Stomach (tissue), 8 donors: ENCODE measurements at regions not wholly inside any gene's neighbourhood (a gene's known extent, or its start where the extent isn't known, plus 50 kb on each side); places are given as distances from the start of the nearest gene placed in this dataset.

Source experiments
- DNase-seq, 2 donors: peaks; one replicate each; pipeline versions ENCODE4 v3.0.0 to v3.0.0-alpha.2; 2013 to 2019
- H3K27ac ChIP-seq, 5 donors: fragments of 200-600 bp in 4 of 5; sonication (generic) in 4 of 5; one replicate each; pipeline ENCODE4 v1.5.1; 2013 to 2019; ENCODE audit warnings: mild to moderate bottlenecking in 1 of 5, moderate library complexity in 1 of 5
- H3K27me3 ChIP-seq, 3 donors: fragments of 200-600 bp; sonication (generic); one replicate each; pipeline ENCODE4 v1.5.1; 2017 to 2019; ENCODE audit warnings: mixed run types in 1 of 3
- H3K36me3 ChIP-seq, 4 donors: fragments of 200-600 bp; sonication (generic); 1 replicate in 3 of 4; 2 replicates in 1 of 4; pipeline ENCODE4 v1.5.1; 2016 to 2019
- H3K4me1 ChIP-seq, 4 donors: fragments of 200-600 bp; sonication (generic); one replicate each; pipeline ENCODE4 v1.5.1; 2016 to 2019
- H3K4me3 ChIP-seq, 4 donors: fragments of 200-600 bp; sonication (generic) in 3 of 4; one replicate each; pipeline ENCODE4 v1.5.1; 2016 to 2019; ENCODE audit warnings: mild to moderate bottlenecking in 1 of 4
- H3K9me3 ChIP-seq, 4 donors: fragments of 200-600 bp; sonication (generic); one replicate each; pipeline ENCODE4 v1.5.1; 2016 to 2019
- EP300 ChIP-seq: sonication (generic); formaldehyde crosslinking; IDR thresholded peaks from one replicate; pipeline ENCODE4 v1.6.1; 2017; ENCODE audit warnings: antibody characterized with exemption
- POLR2A ChIP-seq, 4 donors: fragments of 450-650 bp; IDR thresholded peaks; one replicate each; pipeline ENCODE4 v1.6.1; 2016; ENCODE audit warnings: antibody characterized with exemption in 4 of 4, control low read depth in 2 of 4, mild to moderate bottlenecking in 1 of 4, moderate library complexity in 1 of 4
- POLR2AphosphoS5 ChIP-seq, 3 donors: sonication (generic); formaldehyde crosslinking; IDR thresholded peaks; one replicate each; pipeline ENCODE4 v1.6.1; 2016; ENCODE audit warnings: antibody characterized with exemption in 3 of 3
- WGBS, 5 donors: extraction: QIAGEN DNeasy Blood & Tissue Kit in 3 of 5; methylation state at CpG; one replicate each; pipeline versions ENCODE4 v1.1.5 to v1.1.7; 2013 to 2018; 5-methylcytosine and 5-hydroxymethylcytosine counted together
- intact Hi-C: fragments of 100-400 bp; cut with DNase I; formaldehyde crosslinking; loops from one replicate; pipeline ENCODE4 v1.15.1; 2023; ENCODE audit warnings: low total_unique reads
- TF ChIP-seq, protein P1 (sequence below), 7 experiments: fragments of 450-650 bp in 4 of 7; fragments of 200-600 bp in 3 of 7; sonication (generic) in 3 of 7; IDR thresholded peaks; one replicate each; pipeline ENCODE4 v1.5.1; 2016 to 2019; ENCODE audit warnings: antibody characterized with exemption in 7 of 7, control low read depth in 2 of 7, mild to moderate bottlenecking in 1 of 7
- donor health status: healthy with polysubstance abuse.
- donor health status: Bipolar disorder and iron deficiency.
- donor health status: healthy.

- Histone ChIP-seq H3K9me3 (no peaks in the 10 kb centered on the region), H3K4me3 (no peak overlapping the region), H3K4me1 (no peaks in the 10 kb centered on the region), H3K27ac (no peak overlapping the region), H3K36me3 (no peaks in the 10 kb centered on the region), H3K27me3 (peaks cover 0 to 14% (median 0%) of the 10 kb centered on the region in 3 donors)
- TF ChIP-seq POLR2AphosphoS5 (IDR thresholded peaks at IDR 0.05): no peak
- TF ChIP-seq, protein P1, sequence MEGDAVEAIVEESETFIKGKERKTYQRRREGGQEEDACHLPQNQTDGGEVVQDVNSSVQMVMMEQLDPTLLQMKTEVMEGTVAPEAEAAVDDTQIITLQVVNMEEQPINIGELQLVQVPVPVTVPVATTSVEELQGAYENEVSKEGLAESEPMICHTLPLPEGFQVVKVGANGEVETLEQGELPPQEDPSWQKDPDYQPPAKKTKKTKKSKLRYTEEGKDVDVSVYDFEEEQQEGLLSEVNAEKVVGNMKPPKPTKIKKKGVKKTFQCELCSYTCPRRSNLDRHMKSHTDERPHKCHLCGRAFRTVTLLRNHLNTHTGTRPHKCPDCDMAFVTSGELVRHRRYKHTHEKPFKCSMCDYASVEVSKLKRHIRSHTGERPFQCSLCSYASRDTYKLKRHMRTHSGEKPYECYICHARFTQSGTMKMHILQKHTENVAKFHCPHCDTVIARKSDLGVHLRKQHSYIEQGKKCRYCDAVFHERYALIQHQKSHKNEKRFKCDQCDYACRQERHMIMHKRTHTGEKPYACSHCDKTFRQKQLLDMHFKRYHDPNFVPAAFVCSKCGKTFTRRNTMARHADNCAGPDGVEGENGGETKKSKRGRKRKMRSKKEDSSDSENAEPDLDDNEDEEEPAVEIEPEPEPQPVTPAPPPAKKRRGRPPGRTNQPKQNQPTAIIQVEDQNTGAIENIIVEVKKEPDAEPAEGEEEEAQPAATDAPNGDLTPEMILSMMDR (IDR thresholded peaks at IDR 0.05): peak in 4 of 7 experiments; percentile 10 to 51 (median 44)
- peak; percentile 50 to 54 for DNase-seq
- intact Hi-C loops: loop anchor here (10.0 kb wide), 1 partner anchor 133 kb away; the partner anchor contains the start of gene ADRA2A
- WGBS, 5 donors: 24 to 61% (median 42%) methylated on average over 5 of the region's 5 CpGs
These were observed 130.7 kb downstream of the ADRA2A start for GRCh38 chr10:111207500-111207899.

GRCh38 chr10:111208951-111209350 is 132.1 kb downstream of the ADRA2A start:
- no peak overlapping the region for H3K4me3 ChIP-seq
- TF ChIP-seq POLR2A (IDR thresholded peaks at IDR 0.05) (no peak), EP300 (no peak), POLR2AphosphoS5 (IDR thresholded peaks at IDR 0.05) (no peak)
- TF ChIP-seq, protein P1 (IDR thresholded peaks at IDR 0.05): no peak
- H3K27ac ChIP-seq: no peak overlapping the region
- H3K9me3 ChIP-seq: peaks cover 0 to 5% (median 0%) of the 10 kb centered on the region in 4 donors
- DNase-seq: no peak
- intact Hi-C loops: loop anchor here (10.0 kb wide), 1 partner anchor 134 kb away; the partner anchor contains the start of gene ADRA2A
- no peaks in the 10 kb centered on the region for H3K36me3 ChIP-seq
- no peaks in the 10 kb centered on the region for H3K4me1 ChIP-seq
- WGBS, 5 donors: 52 to 73% (median 68%) methylated on average over 3 of the region's 3 CpGs
- peaks cover 0 to 14% (median 0%) of the 10 kb centered on the region in 3 donors for H3K27me3 ChIP-seq

GRCh38 chr10:111209692-111210091 is 132.9 kb downstream of the ADRA2A start:
- TF ChIP-seq POLR2A (IDR thresholded peaks at IDR 0.05): no peak
- TF ChIP-seq, protein P1 (IDR thresholded peaks at IDR 0.05): no peak
- no peak for TF ChIP-seq EP300
- TF ChIP-seq POLR2AphosphoS5 (IDR thresholded peaks at IDR 0.05): no peak
- Histone ChIP-seq H3K27ac (no peak overlapping the region), H3K4me1 (no peaks in the 10 kb centered on the region), H3K4me3 (no peak overlapping the region), H3K36me3 (no peaks in the 10 kb centered on the region), H3K27me3 (peaks cover 0 to 14% (median 0%) of the 10 kb centered on the region in 3 donors), H3K9me3 (peaks cover 0 to 5% (median 0%) of the 10 kb centered on the region in 4 donors)
- DNase-seq: peak in 1 of 2 donors; percentile 23
- intact Hi-C loops: loop anchor here (10.0 kb wide), 1 partner anchor 135 kb away; the partner anchor contains the start of gene ADRA2A
- 58 to 75% (median 70%) methylated on average over 5 of the region's 5 CpGs for WGBS, 5 donors

DNA sequence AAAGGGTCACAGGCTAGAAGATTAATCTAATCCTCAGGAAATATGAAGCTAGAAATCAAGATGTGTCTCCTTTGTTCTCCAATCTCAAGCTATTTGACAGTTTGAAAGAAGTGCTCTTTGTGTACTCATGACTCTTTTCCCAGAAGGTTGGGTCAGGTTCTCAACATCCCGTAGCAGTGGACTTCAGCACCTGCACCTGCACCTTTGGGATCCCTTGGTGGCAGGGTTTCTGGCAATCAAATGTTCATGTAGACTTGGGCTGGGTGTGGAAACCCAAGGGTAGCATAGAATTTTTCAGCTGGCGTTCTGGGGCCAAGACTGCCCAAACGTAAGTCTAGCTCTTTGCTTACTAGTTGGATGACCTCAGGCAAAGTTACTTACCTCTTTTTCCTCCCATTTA is 134.4 kb downstream of the ADRA2A start:
- intact Hi-C loops: no loop called here
- no peak for DNase-seq
- no peak overlapping the region for H3K27ac ChIP-seq
- peaks cover 0 to 5% (median 0%) of the 10 kb centered on the region in 4 donors for H3K9me3 ChIP-seq
- TF ChIP-seq, protein P1 (IDR thresholded peaks at IDR 0.05): no peak
- TF ChIP-seq POLR2AphosphoS5 (IDR thresholded peaks at IDR 0.05) (no peak), EP300 (no peak), POLR2A (IDR thresholded peaks at IDR 0.05) (no peak)
- no peaks in the 10 kb centered on the region for H3K4me1 ChIP-seq
- WGBS, 5 donors: 59 to 72% (median 68%) methylated on average over 3 of the region's 3 CpGs
- no peak overlapping the region for H3K4me3 ChIP-seq
- peaks cover 0 to 14% (median 0%) of the 10 kb centered on the region in 3 donors for H3K27me3 ChIP-seq
- no peaks in the 10 kb centered on the region for H3K36me3 ChIP-seq
